Activated CD8-positive, alpha-beta memory T cell treated with anti-CD3 and anti-CD28 coated beads for 36 hours (primary cell): ENCODE measurements at regions not wholly inside any gene's neighbourhood (a gene's known extent, or its start where the extent isn't known, plus 50 kb on each side); places are given as distances from the start of the nearest gene placed in this dataset.

Source experiments
- CTCF ChIA-PET: fragments of 350-600 bp; sonication (Branson Sonifier 250); formaldehyde crosslinking; loops from one replicate; lab custom pipeline; 2021; ENCODE audit warnings: antibody characterized with exemption; lab: Charles Lee
- POLR2A ChIA-PET: fragments of 350-600 bp; sonication (Branson Sonifier 250); formaldehyde crosslinking; loops from one replicate; lab custom pipeline; 2021; ENCODE audit warnings: antibody characterized with exemption; lab: Charles Lee

GRCh38 chr18:27661320-27662018 is 476.4 kb upstream of the CHST9 start:
- ChIA-PET CTCF (no interaction called here), POLR2A (no interaction called here)

GRCh38 chr18:27656905-27657304 is 471.8 kb upstream of the CHST9 start:
- POLR2A ChIA-PET = no interaction called here

GRCh38 chr18:27656167-27656778 is 471.2 kb upstream of the CHST9 start:
- ChIA-PET CTCF (no interaction called here), POLR2A (no interaction called here)

More at GRCh38 chr18:27656905-27657304, 471.8 kb upstream of the CHST9 start:
- CTCF ChIA-PET = no interaction called here

- POLR2A ChIA-PET = no interaction called here
Observed at GRCh38 chr18:27653247-27653646, 468.1 kb upstream of the CHST9 start.

GRCh38 chr18:27652480-27653121 is 467.5 kb upstream of the CHST9 start:
- ChIA-PET CTCF (no interaction called here), POLR2A (no interaction called here)

More at GRCh38 chr18:27653247-27653646, 468.1 kb upstream of the CHST9 start:
- CTCF ChIA-PET = no interaction called here

GRCh38 chr18:27649621-27650020 is 464.5 kb upstream of the CHST9 start:
- CTCF ChIA-PET = no interaction called here
- POLR2A ChIA-PET = no interaction called here

- CTCF ChIA-PET = no interaction called here
Observed at GRCh38 chr18:27645929-27646328, 460.8 kb upstream of the CHST9 start.

GRCh38 chr18:27636576-27637085 is 451.5 kb upstream of the CHST9 start:
- POLR2A ChIA-PET = no interaction called here

More at GRCh38 chr18:27645929-27646328, 460.8 kb upstream of the CHST9 start:
- POLR2A ChIA-PET = no interaction called here

GRCh38 chr18:27632706-27633105 is 447.6 kb upstream of the CHST9 start:
- POLR2A ChIA-PET = no interaction called here
- CTCF ChIA-PET = no interaction called here

More at GRCh38 chr18:27636576-27637085, 451.5 kb upstream of the CHST9 start:
- CTCF ChIA-PET = no interaction called here

- CTCF ChIA-PET = no interaction called here
- POLR2A ChIA-PET = no interaction called here
Observed at GRCh38 chr18:27627927-27628326, 442.8 kb upstream of the CHST9 start.

GRCh38 chr18:27621236-27621890 is 436.3 kb upstream of the CHST9 start:
- CTCF ChIA-PET = no interaction called here

GRCh38 chr18:27619906-27620305 is 434.8 kb upstream of the CHST9 start:
- POLR2A ChIA-PET = no interaction called here
- CTCF ChIA-PET = no interaction called here

More at GRCh38 chr18:27621236-27621890, 436.3 kb upstream of the CHST9 start:
- POLR2A ChIA-PET = no interaction called here

- ChIA-PET CTCF (no interaction called here), POLR2A (no interaction called here)
Observed at GRCh38 chr18:27619090-27619772, 434.1 kb upstream of the CHST9 start.

GRCh38 chr18:27616324-27616723 is 431.2 kb upstream of the CHST9 start:
- CTCF ChIA-PET = no interaction called here
- POLR2A ChIA-PET = no interaction called here

GRCh38 chr18:27614951-27615844 is 430.1 kb upstream of the CHST9 start:
- CTCF ChIA-PET = no interaction called here
- POLR2A ChIA-PET = no interaction called here

- POLR2A ChIA-PET = no interaction called here
- CTCF ChIA-PET = no interaction called here
Observed at GRCh38 chr18:27609221-27609620, 424.1 kb upstream of the CHST9 start.

- POLR2A ChIA-PET = no interaction called here
- CTCF ChIA-PET = no interaction called here
Observed at GRCh38 chr18:27608742-27609141, 423.6 kb upstream of the CHST9 start.

GRCh38 chr18:27608174-27608573 is 423.1 kb upstream of the CHST9 start:
- POLR2A ChIA-PET = no interaction called here
- CTCF ChIA-PET = no interaction called here
